ENCODE measurements at regions not wholly inside any gene's neighbourhood (a gene's known extent, or its start where the extent isn't known, plus 50 kb on each side); places are given as distances from the start of the nearest gene placed in this dataset.

DNA sequence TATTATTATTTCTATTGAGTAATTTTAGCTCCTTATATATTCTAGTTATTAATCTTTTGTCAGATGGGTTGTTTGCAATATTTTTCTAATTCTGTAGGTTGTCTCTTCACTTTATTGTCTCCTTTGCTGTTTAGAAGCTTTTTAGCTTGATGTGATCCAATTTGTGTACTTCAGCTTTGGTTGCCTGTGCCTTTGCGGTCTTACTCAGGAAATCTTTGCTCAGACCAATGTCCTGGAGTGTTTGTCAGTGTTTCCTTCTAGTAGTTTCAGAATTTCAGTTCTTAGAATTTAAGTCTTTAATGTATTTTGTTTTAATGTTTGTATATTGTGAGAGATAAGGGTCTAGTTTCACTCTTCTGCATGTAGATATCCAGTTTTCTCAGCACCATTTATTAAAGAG is 916.0 kb upstream of the EYS start (continued):
- no peak for TF ChIP-seq MECOM (CRISPR knock-in tag; IDR thresholded peaks at IDR 0.05)
- no peak for TF ChIP-seq JUND (IDR thresholded peaks at IDR 0.05; ENCODE audit: borderline replicate concordance, low read depth, low read length)
- TF ChIP-seq JUND (tag; IDR thresholded peaks at IDR 0.05; ENCODE audit: borderline replicate concordance, low read depth, low read length): no peak
- TF ChIP-seq, protein P1, sequence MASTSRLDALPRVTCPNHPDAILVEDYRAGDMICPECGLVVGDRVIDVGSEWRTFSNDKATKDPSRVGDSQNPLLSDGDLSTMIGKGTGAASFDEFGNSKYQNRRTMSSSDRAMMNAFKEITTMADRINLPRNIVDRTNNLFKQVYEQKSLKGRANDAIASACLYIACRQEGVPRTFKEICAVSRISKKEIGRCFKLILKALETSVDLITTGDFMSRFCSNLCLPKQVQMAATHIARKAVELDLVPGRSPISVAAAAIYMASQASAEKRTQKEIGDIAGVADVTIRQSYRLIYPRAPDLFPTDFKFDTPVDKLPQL (IDR thresholded peaks at IDR 0.05; ENCODE audit: extremely low read depth, insufficient read length): no peak
- no peak for TF ChIP-seq ZNF124 (CRISPR knock-in tag; IDR thresholded peaks at IDR 0.05)

DNA sequence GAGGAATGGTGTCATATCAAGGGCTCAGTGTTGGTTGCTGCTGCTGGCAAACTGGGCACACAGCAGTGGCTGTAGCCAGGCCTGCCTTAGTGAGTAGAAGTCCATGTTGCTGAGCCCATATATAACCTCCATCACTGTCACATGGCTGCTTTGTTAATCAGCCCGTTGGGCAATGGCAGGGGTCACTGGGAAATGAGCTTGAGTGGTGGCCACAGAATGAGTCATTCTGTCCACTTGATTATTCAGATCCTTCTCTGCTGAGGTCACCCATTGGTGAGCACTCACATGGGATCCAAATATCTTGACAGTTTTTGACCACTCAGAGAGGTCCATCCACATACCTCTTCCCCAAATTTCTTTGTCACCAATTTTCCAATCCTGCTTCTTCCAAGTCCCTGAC is 898.9 kb upstream of the EYS start:
- H4K20me1 ChIP-seq (replicated peaks; ENCODE audit: control insufficient read depth, insufficient read depth, low read length): no peaks in the 10 kb centered on the region
- no peaks in the 10 kb centered on the region for H3K36me3 ChIP-seq (ENCODE audit: control insufficient read depth, insufficient read depth, low read length)
- no peak overlapping the region for H3K9ac ChIP-seq (ENCODE audit: insufficient read depth in 1 of 2, low read depth in 2 of 2, low read length in 2 of 2)
- ATAC-seq: no peak
- ChIA-PET CTCF (ENCODE audit: low intra/inter-chr PET ratio) (no interaction called here), POLR2A (no interaction called here)
- WGBS (ENCODE audit: insufficient coverage, low coverage, missing lambda C conversion rate): 0% methylated on average over 1 of the region's 1 CpG
- no peaks in the 10 kb centered on the region for H3K4me1 ChIP-seq (replicated peaks in 1 of 2; ENCODE audit: control insufficient read depth in 2 of 2, insufficient read depth in 2 of 2, low read length in 2 of 2)
- H3K4me2 ChIP-seq (ENCODE audit: insufficient read depth, low read length): no peak overlapping the region
- in situ Hi-C loops (cut with MboI): no loop called here
- TF ChIP-seq, protein P2, sequence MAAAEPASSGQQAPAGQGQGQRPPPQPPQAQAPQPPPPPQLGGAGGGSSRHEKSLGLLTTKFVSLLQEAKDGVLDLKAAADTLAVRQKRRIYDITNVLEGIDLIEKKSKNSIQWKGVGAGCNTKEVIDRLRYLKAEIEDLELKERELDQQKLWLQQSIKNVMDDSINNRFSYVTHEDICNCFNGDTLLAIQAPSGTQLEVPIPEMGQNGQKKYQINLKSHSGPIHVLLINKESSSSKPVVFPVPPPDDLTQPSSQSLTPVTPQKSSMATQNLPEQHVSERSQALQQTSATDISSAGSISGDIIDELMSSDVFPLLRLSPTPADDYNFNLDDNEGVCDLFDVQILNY (CRISPR knock-in tag; IDR thresholded peaks at IDR 0.05): no peak
- no peak for TF ChIP-seq ZNF143 (CRISPR knock-in tag; IDR thresholded peaks at IDR 0.05)
- TF ChIP-seq PTTG1 (tag; IDR thresholded peaks at IDR 0.05; ENCODE audit: low read depth): no peak
- TF ChIP-seq POLR3G (IDR thresholded peaks at IDR 0.05; ENCODE audit: extremely low read depth, insufficient read length, insufficient replicate concordance): no peak
- TF ChIP-seq NR3C1 (CRISPR knock-in tag; IDR thresholded peaks at IDR 0.05): no peak
- TF ChIP-seq SPI1 (IDR thresholded peaks at IDR 0.05; ENCODE audit: borderline replicate concordance, low read depth, low read length): no peak
- TF ChIP-seq, protein P3, sequence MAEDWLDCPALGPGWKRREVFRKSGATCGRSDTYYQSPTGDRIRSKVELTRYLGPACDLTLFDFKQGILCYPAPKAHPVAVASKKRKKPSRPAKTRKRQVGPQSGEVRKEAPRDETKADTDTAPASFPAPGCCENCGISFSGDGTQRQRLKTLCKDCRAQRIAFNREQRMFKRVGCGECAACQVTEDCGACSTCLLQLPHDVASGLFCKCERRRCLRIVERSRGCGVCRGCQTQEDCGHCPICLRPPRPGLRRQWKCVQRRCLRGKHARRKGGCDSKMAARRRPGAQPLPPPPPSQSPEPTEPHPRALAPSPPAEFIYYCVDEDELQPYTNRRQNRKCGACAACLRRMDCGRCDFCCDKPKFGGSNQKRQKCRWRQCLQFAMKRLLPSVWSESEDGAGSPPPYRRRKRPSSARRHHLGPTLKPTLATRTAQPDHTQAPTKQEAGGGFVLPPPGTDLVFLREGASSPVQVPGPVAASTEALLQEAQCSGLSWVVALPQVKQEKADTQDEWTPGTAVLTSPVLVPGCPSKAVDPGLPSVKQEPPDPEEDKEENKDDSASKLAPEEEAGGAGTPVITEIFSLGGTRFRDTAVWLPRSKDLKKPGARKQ (CRISPR knock-in tag; IDR thresholded peaks at IDR 0.05): no peak
- no peak overlapping the region for H2AFZ ChIP-seq (ENCODE audit: low read depth, low read length)
- DNase-seq (ENCODE audit: extremely low read depth in 1 of 4, low spot score in 3 of 4): no peak
- H3K79me2 ChIP-seq (ENCODE audit: control insufficient read depth, insufficient read depth, low read length): no peaks in the 10 kb centered on the region
- no peak for FAIRE-seq
- no peak overlapping the region for H3K27ac ChIP-seq (ENCODE audit: extremely low read depth, low read depth, low read length)
- H3K9me3 ChIP-seq (replicated peaks; ENCODE audit: control insufficient read depth, insufficient read depth, low read depth, low read length): no peaks in the 10 kb centered on the region
- intact Hi-C loops (cut with micrococcal nuclease): no loop called here
- H3K4me3 ChIP-seq: no peak overlapping the region
- BruUV-seq (replicated peaks): no TSS peak
- H3K27me3 ChIP-seq (ENCODE audit: control insufficient read depth in 2 of 2, insufficient read depth in 2 of 2, low read length in 2 of 2): no peaks in the 10 kb centered on the region
- no peaks in the 10 kb centered on the region for H3K9me1 ChIP-seq (ENCODE audit: control insufficient read depth, insufficient read depth, low read length)

Measured in K562 (cell line).